Brain microvascular endothelial cell (primary cell): ENCODE measurements at regions not wholly inside any gene's neighbourhood (a gene's known extent, or its start where the extent isn't known, plus 50 kb on each side); places are given as distances from the start of the nearest gene placed in this dataset.
"Not testable (repeated sequence)": the region's sequence is repeated elsewhere in the genome, so short reads cannot be mapped to it uniquely, and the experiment has no call there.

Source experiments
- DNase-seq: peaks from one replicate; pipeline ENCODE4 v3.0.0-alpha.2; 2020
- H3K27ac ChIP-seq: fragments of 250-450 bp; sonication (Bioruptor Pico); 2 replicates; pipeline ENCODE4 v1.5.1; 2020; ENCODE audit warnings: mild to moderate bottlenecking, moderate library complexity
- H3K27me3 ChIP-seq: fragments of 250-450 bp; sonication (Bioruptor Pico); replicated peaks from 2 replicates; pipeline ENCODE4 v1.5.1; 2020; ENCODE audit warnings: mild to moderate bottlenecking
- H3K36me3 ChIP-seq: fragments of 250-450 bp; sonication (Bioruptor Pico); replicated peaks from 2 replicates; pipeline ENCODE4 v1.5.1; 2020; ENCODE audit warnings: mild to moderate bottlenecking
- H3K4me3 ChIP-seq: 2 replicates; pipeline ENCODE4 v1.5.1; 2011; ENCODE audit warnings: low read depth, mild to moderate bottlenecking, control low read depth, low read length, moderate library complexity
- in situ Hi-C: cut with HindIII; loops from 2 replicates; pipeline ENCODE4 v1.10.0; 2017; ENCODE audit warnings: low sequenced_read_pairs, low pct_ligation_motif_present
- TF ChIP-seq, protein P1 (sequence below): IDR thresholded peaks from 2 replicates; pipeline ENCODE4 v1.5.1; 2011; ENCODE audit warnings: low read depth, mild to moderate bottlenecking, moderate library complexity, low read length, control low read depth, inconsistent platforms; ENCODE audit errors: missing control alignments

DNA sequence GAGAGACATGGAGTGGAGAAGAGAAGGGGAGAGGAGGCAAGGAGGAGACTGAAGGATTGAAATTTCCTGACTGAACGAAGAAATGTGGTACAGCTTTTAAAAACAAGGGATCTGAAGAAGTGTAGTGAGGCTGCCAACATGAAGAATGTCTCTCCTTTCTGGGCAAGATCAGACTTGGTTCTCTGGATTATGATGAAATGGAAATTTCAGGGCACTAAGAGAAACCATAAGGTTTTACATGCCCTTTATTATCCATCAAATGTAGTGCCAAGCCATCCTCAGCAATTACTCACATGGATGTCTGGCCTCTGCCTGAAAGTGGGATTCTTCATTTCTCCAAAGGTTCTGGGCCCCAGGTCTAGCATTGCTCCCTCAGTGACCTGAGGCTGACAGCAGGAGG, 77.6 kb upstream of the CCDC80 start:
- in situ Hi-C loops, result no loop called here
- no peak for DNase-seq
- TF ChIP-seq, protein P1, sequence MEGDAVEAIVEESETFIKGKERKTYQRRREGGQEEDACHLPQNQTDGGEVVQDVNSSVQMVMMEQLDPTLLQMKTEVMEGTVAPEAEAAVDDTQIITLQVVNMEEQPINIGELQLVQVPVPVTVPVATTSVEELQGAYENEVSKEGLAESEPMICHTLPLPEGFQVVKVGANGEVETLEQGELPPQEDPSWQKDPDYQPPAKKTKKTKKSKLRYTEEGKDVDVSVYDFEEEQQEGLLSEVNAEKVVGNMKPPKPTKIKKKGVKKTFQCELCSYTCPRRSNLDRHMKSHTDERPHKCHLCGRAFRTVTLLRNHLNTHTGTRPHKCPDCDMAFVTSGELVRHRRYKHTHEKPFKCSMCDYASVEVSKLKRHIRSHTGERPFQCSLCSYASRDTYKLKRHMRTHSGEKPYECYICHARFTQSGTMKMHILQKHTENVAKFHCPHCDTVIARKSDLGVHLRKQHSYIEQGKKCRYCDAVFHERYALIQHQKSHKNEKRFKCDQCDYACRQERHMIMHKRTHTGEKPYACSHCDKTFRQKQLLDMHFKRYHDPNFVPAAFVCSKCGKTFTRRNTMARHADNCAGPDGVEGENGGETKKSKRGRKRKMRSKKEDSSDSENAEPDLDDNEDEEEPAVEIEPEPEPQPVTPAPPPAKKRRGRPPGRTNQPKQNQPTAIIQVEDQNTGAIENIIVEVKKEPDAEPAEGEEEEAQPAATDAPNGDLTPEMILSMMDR, result no peak
- Histone ChIP-seq H3K4me3 (no peak overlapping the region), H3K27me3 (no peaks in the 10 kb centered on the region), H3K27ac (no peak overlapping the region), H3K36me3 (no peaks in the 10 kb centered on the region)

DNA sequence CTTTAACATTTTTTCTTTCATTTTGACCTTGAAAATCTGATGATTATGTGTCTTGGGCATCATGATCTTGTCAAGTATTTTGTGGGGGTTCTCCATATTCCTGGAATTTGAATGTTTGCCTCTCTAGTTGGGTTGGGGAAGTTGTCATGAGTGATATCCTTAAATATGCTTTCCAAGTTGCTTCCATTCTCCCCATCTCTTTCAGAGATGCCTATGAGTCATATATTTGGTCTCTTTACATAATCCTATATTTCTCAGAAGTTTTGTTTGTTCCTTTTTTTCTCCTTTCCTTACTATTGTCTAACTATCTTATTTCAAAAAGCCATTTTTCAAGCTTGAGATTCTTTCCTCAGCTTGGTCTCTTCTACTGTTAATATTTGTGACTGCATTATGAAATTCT, 69.0 kb upstream of the CCDC80 start:
- Histone ChIP-seq H3K27me3 (no peaks in the 10 kb centered on the region), H3K4me3 (no peak overlapping the region), H3K27ac (no peak overlapping the region), H3K36me3 (no peaks in the 10 kb centered on the region)
- in situ Hi-C loops, result no loop called here
- no peak for DNase-seq
- TF ChIP-seq, protein P1, result no peak

DNA sequence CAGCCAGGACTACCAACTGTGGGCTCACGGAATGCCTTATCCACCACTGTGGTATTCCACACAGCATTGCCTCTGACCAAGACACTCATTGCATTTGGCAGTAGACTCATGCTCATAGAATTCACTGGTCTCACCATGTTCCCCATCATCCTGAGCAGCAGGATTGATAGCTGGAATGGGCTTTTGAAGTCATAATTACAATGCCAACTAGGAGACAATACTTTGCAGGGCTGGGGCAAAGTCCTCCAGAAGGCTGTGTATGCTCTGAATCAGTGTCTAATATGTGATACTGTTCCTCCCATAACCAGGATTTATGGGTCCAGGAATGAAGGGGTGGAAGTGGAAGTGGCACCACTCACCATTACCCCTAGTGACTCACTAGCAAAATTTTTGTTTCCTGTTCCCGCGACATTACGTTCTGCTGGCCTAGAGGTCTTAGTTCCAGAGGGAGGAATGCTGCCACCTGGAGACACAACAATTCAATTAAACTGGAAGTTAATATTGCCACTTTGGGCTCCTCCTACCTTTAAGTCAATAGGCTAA, 58.6 kb upstream of the CCDC80 start:
- Histone ChIP-seq H3K27ac (no peak overlapping the region), H3K27me3 (no peaks in the 10 kb centered on the region), H3K4me3 (no peak overlapping the region), H3K36me3 (no peaks in the 10 kb centered on the region)
- TF ChIP-seq, protein P1, result peak; percentile 32
- in situ Hi-C loops, result no loop called here
- peak; percentile 42 for DNase-seq

DNA sequence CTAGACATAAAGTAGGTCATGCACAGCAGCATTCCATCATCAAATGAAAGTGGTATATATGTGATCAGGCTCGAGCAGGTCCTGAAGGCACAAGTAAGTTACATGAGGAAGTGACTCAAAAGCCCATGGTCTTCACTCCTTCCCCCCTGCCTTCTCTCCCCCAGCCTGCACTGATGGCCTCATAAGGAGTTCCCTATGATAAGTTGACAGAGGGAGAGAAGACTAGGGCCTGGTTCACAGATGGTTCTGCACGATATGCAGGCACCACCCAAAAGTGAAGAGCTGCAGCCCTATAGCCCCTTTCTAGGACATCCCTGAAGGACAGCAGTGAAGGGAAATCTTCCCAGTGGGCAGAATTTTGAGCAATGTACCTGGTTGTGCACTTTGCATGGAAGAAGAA, 57.5 kb upstream of the CCDC80 start:
- DNase-seq, H3K36me3 ChIP-seq, H3K27me3 ChIP-seq, H3K27ac ChIP-seq, in situ Hi-C loops, H3K4me3 ChIP-seq: not testable (repeated sequence)

DNA sequence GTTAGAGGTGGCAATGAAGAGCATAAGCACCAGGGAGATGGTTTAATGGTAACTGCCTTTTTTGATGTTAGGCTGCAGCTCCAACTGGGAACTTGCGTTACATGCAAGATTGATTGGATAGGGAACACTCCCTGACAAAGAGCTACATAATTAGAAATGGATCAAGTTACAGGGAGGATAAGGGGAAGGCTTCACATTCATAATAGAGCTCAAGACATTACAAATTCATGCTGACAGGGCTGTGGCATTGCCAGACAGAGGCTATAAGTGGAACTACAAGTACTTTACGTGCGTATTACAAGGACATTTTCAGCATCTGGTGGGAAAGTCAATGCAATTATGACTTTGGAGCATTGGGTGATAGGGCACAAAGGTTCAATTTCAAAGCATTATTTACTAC, 55.3 kb upstream of the CCDC80 start:
- in situ Hi-C loops, H3K27me3 ChIP-seq, H3K36me3 ChIP-seq, H3K4me3 ChIP-seq, DNase-seq, H3K27ac ChIP-seq: not testable (repeated sequence)

DNA sequence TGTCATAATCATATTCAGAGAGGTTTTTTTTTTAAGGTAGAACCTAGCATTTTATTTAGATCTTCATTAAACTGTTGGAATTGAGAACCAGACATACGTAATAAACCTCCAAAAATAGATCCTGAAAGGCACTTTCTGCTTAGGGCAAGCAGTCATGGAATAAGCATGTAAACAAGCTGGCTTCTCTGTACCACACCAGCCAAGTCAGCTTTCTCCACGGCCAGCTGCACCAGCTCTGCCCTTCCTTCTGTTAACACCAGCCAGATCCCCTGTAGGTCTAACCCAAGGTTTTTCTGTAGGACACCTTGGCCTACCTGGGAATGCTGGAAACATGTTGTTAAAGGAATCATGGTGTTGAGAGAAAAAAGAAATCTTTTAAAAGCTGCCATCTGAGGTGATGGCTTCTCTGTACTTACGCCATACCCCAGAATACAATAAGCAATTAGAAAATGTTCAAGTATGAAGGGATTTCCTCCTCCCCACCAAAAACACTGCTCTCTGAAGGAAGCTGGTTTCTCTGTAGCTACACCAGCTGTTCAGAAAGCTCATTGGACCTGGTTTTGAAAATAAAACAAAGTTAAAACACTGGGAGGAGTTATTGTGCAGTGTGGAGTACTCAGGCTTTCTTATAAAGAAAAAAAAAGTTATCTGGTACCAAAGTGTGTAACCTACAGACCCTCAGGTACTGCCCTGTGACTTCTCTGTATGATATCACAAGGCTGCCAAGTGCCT, 54.6 kb upstream of the CCDC80 start:
- DNase-seq, H3K27me3 ChIP-seq, H3K27ac ChIP-seq, in situ Hi-C loops, H3K36me3 ChIP-seq, H3K4me3 ChIP-seq: not testable (repeated sequence)
- TF ChIP-seq, protein P1, result peak; percentile 7

DNA sequence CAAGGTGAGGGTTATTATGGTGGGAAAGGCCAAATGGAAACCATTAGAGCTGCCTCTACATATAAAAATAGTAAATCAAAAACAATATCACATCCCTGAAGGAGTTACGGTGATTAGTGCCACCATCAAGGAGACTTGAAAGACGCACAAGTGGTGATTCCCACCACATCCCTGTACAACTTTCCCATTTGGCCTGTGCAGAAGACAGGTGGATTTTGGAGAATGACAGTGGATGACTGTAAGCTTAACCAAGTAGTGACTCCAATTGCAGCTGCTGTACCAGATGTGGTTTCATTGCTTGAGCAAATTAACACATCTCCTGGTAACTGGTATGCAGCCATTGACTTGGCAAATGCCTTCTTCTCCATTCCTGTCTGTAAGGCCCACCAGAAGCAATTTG, 54.0 kb upstream of the CCDC80 start:
- H3K27ac ChIP-seq, H3K4me3 ChIP-seq, in situ Hi-C loops, H3K36me3 ChIP-seq, DNase-seq, H3K27me3 ChIP-seq: not testable (repeated sequence)
